GM12892 (cell line): ENCODE measurements at regions not wholly inside any gene's neighbourhood (a gene's known extent, or its start where the extent isn't known, plus 50 kb on each side); places are given as distances from the start of the nearest gene placed in this dataset.

Experiments
- POLR2A ChIP-seq: IDR thresholded peaks from 2 replicates; pipeline ENCODE4 v1.6.1; 2011; ENCODE audit warnings: low read depth, low read length, control low read depth
- POLR2AphosphoS5 ChIP-seq: IDR thresholded peaks from 2 replicates; pipeline ENCODE4 v1.6.1; 2011; ENCODE audit warnings: low read depth, low read length, control low read depth

- TF ChIP-seq POLR2A (no peak), POLR2AphosphoS5 (no peak)
These were observed 196.2 kb upstream of the RAI14 start for GRCh38 chr5:34459908-34460307.
